ENCODE measurements at regions not wholly inside any gene's neighbourhood (a gene's known extent, or its start where the extent isn't known, plus 50 kb on each side); places are given as distances from the start of the nearest gene placed in this dataset.

- in situ Hi-C loops (cut with HindIII; ENCODE audit: low sequenced_read_pairs) = no loop called here
These were observed 194.4 kb upstream of the ONECUT1 start for GRCh38 chr15:52984507-52984906.

GRCh38 chr15:52980446-52980845 is 190.3 kb upstream of the ONECUT1 start:
- in situ Hi-C loops (cut with HindIII; ENCODE audit: low sequenced_read_pairs) = no loop called here
- no peak for DNase-seq (ENCODE audit: low spot score)

More at GRCh38 chr15:52984507-52984906, 194.4 kb upstream of the ONECUT1 start:
- DNase-seq (ENCODE audit: low spot score) = no peak

DNA sequence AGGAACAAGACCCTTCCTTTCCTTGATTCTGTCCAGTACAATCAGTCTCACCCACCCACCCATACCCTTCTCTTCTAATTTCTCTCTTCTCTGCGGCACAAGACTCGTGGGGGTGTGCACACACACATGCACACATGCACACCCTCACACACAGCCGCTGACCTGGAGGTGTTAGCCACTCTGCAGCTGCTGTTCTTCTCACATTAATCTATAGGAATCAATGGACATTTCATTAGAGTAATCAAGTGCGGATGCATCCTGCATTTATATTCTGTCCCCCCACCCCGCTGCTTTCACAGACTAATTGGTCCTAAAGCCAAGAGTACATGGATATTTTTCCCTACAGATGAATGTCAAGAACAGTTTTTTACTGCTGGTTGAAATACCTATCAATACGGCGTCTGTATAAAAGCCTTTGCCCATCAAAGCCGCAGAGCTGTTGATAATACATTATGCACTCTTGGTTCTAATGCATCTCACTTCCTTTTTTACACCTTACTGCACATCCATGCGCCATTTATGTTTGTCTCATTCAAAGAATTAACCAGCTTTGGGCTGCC is 186.5 kb upstream of the ONECUT1 start:
- in situ Hi-C loops (cut with HindIII; ENCODE audit: low sequenced_read_pairs) = no loop called here
- no peak for DNase-seq (ENCODE audit: low spot score)

DNA sequence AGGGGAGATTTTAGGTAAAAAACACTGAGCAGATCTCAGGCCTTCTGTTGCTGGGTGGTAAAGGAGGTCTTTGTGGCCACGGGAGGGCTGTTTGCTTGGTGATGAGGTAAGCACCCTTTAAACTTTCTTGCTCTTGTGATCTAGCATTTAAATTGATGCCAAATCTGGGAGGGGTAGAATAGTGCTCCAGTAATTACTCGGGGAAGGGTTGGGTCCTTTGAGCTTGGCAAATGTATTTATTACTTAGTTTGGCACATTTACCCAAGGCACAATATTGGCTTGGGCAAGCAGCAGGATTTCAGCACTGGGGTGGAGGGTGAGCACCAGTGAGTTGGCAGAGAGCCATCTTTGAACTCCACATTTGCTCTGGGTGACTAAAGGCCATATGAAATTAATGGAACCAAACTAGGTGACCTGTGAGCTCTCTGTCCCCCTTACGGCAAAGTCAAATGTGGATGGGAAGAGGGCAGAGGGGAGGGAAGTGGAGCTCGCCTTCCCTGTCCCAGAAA is 185.9 kb upstream of the ONECUT1 start:
- DNase-seq (ENCODE audit: low spot score) = no peak
- in situ Hi-C loops (cut with HindIII; ENCODE audit: low sequenced_read_pairs) = no loop called here

GRCh38 chr15:52963865-52964264 is 173.7 kb upstream of the ONECUT1 start:
- in situ Hi-C loops (cut with HindIII; ENCODE audit: low sequenced_read_pairs) = no loop called here
- DNase-seq (ENCODE audit: low spot score) = no peak

- in situ Hi-C loops (cut with HindIII; ENCODE audit: low sequenced_read_pairs) = no loop called here
These were observed 170.1 kb upstream of the ONECUT1 start for GRCh38 chr15:52960283-52960682.

DNA sequence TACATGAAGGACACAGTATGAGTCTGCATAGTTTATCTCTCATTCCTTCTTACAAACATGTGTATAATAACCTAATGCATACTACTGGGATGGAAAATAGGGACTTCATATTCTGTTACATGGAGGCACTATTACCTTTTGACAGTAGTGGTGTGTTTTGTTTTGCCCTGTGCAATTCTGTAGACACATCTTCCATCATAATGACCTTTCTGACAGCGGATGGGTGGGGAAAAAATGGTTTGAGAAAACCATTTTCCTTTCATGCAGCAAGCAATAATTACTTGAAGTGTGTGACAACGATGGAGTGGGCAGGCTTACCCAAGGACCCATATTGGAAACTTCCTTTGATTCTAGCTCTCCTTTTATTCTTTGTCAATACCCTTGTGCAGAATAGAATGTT is 153.6 kb upstream of the ONECUT1 start:
- no peak for DNase-seq (ENCODE audit: low spot score)
- in situ Hi-C loops (cut with HindIII; ENCODE audit: low sequenced_read_pairs) = no loop called here

More at GRCh38 chr15:52960283-52960682, 170.1 kb upstream of the ONECUT1 start:
- peak; percentile 1 for DNase-seq (ENCODE audit: low spot score)

- in situ Hi-C loops (cut with HindIII; ENCODE audit: low sequenced_read_pairs) = no loop called here
- DNase-seq (ENCODE audit: low spot score) = no peak
These were observed 146.4 kb upstream of the ONECUT1 start for GRCh38 chr15:52936489-52936888.

GRCh38 chr15:52925130-52925529 is 135.0 kb upstream of the ONECUT1 start:
- in situ Hi-C loops (cut with HindIII; ENCODE audit: low sequenced_read_pairs) = no loop called here
- no peak for DNase-seq (ENCODE audit: low spot score)

- DNase-seq (ENCODE audit: low spot score) = no peak
- in situ Hi-C loops (cut with HindIII; ENCODE audit: low sequenced_read_pairs) = no loop called here
These were observed 134.5 kb upstream of the ONECUT1 start for GRCh38 chr15:52924630-52925029.

- in situ Hi-C loops (cut with HindIII; ENCODE audit: low sequenced_read_pairs) = no loop called here
- no peak for DNase-seq (ENCODE audit: low spot score)
These were observed 133.5 kb upstream of the ONECUT1 start for GRCh38 chr15:52923626-52924025.

DNA sequence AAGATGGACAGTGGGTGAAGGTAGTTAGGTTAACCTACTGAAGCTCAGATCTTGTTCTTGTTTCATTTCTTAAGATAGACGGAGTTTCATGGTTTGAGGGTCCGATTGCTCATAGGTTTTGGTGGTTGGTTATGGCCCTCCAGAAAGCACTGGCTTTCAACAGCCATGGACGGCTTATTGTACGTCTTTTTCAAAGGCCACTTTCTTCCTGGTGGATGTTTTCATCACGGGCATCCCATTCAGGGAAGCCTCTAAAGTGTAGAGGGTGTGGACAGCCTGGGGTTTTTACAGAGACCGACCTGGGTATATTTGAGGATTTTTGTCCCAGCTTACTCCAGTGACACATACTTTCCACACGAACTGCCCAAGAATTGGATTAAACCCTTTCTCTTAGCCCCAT is 132.7 kb upstream of the ONECUT1 start:
- in situ Hi-C loops (cut with HindIII; ENCODE audit: low sequenced_read_pairs) = no loop called here

DNA sequence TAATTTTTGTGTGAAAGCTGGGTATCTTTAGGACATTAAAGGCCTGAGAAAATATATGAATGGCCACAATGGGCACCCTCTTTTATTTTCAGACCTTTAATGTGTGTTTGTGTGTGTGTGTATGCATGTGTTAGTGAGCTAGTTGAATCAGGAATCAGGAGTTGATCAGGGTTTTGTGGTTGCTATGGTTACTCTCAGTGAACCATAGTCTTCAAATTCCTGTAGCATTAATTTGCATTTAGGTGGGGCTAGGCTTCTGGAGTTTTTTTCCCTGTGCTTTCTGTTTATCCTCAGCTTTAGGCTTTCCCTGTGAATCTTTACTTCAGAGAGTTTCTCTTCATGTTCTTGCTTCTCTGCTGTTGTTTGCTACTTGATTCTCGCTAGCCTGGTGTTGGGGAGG is 122.0 kb upstream of the ONECUT1 start:
- in situ Hi-C loops (cut with HindIII; ENCODE audit: low sequenced_read_pairs) = no loop called here
- DNase-seq (ENCODE audit: low spot score) = no peak

More for the DNA sequence above, 132.7 kb upstream of the ONECUT1 start:
- no peak for DNase-seq (ENCODE audit: low spot score)

- in situ Hi-C loops (cut with HindIII; ENCODE audit: low sequenced_read_pairs) = no loop called here
- no peak for DNase-seq (ENCODE audit: low spot score)
These were observed 103.2 kb upstream of the ONECUT1 start for GRCh38 chr15:52893338-52893737.

- in situ Hi-C loops (cut with HindIII; ENCODE audit: low sequenced_read_pairs) = no loop called here
- no peak for DNase-seq (ENCODE audit: low spot score)
These were observed 89.8 kb upstream of the ONECUT1 start for GRCh38 chr15:52879904-52880303.

DNA sequence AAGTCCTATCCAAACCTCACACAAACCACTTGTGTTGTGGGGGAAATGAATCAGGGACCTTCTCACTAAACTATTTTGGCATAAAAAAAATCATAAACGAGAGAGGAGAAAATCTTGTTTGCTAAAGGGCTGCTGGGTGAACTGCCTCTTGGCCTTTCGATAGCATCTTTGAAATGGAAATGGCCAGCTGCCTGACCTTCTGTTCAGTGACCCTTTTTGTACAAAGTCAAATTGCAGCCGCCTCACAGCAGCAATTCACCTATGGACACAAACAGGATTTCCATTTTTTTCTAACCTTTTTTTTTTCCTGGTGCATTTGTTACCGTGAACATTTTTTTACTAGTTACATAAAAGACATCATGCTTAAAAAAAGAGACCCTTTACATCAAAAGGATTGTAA is 89.0 kb upstream of the ONECUT1 start:
- no peak for DNase-seq (ENCODE audit: low spot score)
- in situ Hi-C loops (cut with HindIII; ENCODE audit: low sequenced_read_pairs) = no loop called here

GRCh38 chr15:52876991-52877663 is 87.0 kb upstream of the ONECUT1 start:
- DNase-seq (ENCODE audit: low spot score) = no peak
- in situ Hi-C loops (cut with HindIII; ENCODE audit: low sequenced_read_pairs) = no loop called here

DNA sequence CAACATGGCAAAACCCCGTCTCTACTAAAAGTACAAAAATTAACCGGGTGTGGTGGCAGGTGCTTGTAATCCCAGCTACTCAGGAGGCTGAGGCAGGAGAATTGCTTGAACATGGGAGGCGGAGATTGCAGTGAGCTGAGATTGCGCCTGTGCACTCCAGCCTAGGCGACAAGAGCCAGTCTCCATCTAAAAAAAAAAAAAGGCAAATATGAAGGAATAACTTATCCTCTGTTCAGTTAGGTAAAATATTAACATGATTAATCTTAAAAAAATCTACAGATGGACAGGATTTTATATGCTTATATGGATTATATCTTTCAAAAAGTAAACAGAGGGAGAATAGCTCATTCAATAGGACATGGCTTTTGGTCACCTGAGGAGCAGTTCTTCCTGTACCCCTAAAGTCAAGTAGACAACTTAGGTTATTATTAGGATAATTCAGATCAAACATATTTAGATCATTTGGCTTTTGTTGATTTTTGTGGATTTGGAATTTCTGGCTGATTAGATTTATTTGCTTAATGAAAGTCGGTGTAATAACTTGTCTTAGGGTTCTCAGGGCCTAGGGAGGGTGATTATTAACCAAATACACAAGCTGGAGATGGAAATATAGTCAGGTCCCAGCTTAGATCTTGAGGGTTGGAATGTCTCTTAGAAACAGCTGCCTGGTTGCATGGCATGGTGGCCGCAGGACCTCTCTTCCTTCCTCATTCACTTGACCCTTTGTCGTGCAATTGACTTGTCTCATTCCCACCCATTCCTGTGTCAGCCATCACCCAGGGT is 82.1 kb upstream of the ONECUT1 start:
- in situ Hi-C loops (cut with HindIII; ENCODE audit: low sequenced_read_pairs) = no loop called here
- DNase-seq (ENCODE audit: low spot score) = no peak

DNA sequence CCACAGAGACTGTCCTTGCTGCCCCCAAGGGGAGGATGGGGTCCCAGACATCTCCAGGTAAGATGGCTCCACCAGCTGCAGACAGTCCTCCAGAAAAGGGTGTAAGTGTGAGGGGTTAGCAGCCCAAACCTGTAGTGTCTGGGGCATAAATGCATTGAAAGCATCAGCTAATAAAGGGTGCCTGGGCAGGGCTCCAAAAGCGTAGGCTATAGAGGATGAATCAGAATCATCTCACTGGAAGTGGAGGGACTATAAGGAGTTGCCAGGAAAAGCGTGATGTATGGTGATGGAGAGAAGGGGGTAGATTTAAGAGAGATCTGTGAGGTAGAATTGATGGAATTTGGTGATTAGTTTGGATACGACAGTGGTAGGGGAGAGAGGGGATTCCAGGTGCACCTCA is 79.9 kb upstream of the ONECUT1 start:
- in situ Hi-C loops (cut with HindIII; ENCODE audit: low sequenced_read_pairs) = no loop called here
- no peak for DNase-seq (ENCODE audit: low spot score)

DNA sequence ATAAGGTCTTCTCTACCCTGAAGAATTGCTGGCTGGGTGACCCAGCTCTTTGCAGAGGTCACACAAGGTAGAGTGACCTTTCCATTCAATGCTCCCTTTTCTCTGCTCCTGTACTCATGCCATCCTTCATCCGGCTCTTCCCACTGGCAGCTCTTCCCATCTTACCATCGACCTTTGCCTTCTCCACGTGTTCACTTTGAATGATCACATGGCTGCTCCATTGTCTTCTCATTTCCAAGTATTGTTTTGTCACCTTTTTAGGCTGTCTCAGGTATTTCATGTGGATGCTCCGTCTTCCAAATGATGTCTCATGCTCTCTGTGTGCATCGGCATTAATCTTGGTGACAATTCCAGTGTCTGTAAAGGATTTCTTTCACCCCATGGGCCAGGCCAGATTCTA is 76.6 kb upstream of the ONECUT1 start:
- in situ Hi-C loops (cut with HindIII; ENCODE audit: low sequenced_read_pairs) = no loop called here

More for the DNA sequence above, 76.6 kb upstream of the ONECUT1 start:
- DNase-seq (ENCODE audit: low spot score) = no peak
